ENCODE measurements at regions not wholly inside any gene's neighbourhood (a gene's known extent, or its start where the extent isn't known, plus 50 kb on each side); places are given as distances from the start of the nearest gene placed in this dataset.

DNA sequence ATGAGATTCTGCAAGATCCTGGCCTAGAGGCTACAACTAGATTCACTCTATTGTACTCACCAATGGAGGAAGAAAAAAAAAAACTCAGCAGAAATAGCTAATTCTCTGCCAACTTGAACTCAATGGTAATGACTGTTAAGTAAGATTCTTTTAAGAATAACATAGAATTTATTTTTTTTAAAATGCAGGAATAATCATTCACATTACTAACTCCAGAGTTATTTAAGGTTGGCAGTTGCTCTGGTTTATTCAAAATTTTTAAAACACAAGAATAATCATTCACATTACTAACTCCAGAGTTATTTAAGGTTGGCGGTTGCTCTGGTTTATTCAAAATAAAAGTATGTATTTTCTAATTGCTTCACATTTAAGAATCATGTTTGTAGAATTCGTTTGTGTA lies 1071.9 kb downstream of the IGSF11 start:
- Mint-ChIP-seq H3K9me3 (ENCODE audit: unreplicated experiment) (no peaks in the 10 kb centered on the region), H3K27ac (ENCODE audit: unreplicated experiment) (no peak overlapping the region), H3K4me1 (ENCODE audit: unreplicated experiment) (no peaks in the 10 kb centered on the region), H3K4me3 (ENCODE audit: unreplicated experiment) (no peak overlapping the region), H3K36me3 (ENCODE audit: low read depth, unreplicated experiment) (no peaks in the 10 kb centered on the region), H3K27me3 (ENCODE audit: unreplicated experiment) (no peaks in the 10 kb centered on the region)
- no peak for DNase-seq (ENCODE audit: low spot score)
- TF ChIP-seq, protein P1, sequence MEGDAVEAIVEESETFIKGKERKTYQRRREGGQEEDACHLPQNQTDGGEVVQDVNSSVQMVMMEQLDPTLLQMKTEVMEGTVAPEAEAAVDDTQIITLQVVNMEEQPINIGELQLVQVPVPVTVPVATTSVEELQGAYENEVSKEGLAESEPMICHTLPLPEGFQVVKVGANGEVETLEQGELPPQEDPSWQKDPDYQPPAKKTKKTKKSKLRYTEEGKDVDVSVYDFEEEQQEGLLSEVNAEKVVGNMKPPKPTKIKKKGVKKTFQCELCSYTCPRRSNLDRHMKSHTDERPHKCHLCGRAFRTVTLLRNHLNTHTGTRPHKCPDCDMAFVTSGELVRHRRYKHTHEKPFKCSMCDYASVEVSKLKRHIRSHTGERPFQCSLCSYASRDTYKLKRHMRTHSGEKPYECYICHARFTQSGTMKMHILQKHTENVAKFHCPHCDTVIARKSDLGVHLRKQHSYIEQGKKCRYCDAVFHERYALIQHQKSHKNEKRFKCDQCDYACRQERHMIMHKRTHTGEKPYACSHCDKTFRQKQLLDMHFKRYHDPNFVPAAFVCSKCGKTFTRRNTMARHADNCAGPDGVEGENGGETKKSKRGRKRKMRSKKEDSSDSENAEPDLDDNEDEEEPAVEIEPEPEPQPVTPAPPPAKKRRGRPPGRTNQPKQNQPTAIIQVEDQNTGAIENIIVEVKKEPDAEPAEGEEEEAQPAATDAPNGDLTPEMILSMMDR (IDR thresholded peaks at IDR 0.05; ENCODE audit: unreplicated experiment), result no peak

DNA sequence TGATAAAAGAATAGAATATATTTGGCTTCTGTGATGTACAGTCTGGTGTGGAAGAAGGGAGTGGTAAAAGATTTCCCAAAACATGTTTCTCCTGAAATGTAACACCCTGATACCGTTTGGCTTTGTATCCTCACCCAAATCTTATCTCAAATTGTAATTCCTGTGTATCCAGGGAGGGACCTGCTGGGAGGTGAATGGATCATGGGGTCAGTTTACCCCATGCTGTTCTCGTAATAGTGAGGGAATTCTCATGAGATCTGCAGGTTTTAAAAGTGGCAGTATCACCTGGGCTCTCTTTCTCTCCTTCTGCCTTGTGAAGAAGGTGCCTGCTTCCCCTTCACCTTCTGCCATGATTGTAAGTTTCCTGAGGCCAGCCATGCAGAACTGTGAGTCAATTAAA lies 1070.8 kb downstream of the IGSF11 start:
- Mint-ChIP-seq H3K27me3 (ENCODE audit: unreplicated experiment) (no peaks in the 10 kb centered on the region), H3K4me1 (ENCODE audit: unreplicated experiment) (no peaks in the 10 kb centered on the region), H3K36me3 (ENCODE audit: low read depth, unreplicated experiment) (no peaks in the 10 kb centered on the region), H3K9me3 (ENCODE audit: unreplicated experiment) (no peaks in the 10 kb centered on the region), H3K27ac (ENCODE audit: unreplicated experiment) (no peak overlapping the region), H3K4me3 (ENCODE audit: unreplicated experiment) (no peak overlapping the region)
- DNase-seq (ENCODE audit: low spot score), result no peak
- TF ChIP-seq, protein P1 (IDR thresholded peaks at IDR 0.05; ENCODE audit: unreplicated experiment), result no peak

DNA sequence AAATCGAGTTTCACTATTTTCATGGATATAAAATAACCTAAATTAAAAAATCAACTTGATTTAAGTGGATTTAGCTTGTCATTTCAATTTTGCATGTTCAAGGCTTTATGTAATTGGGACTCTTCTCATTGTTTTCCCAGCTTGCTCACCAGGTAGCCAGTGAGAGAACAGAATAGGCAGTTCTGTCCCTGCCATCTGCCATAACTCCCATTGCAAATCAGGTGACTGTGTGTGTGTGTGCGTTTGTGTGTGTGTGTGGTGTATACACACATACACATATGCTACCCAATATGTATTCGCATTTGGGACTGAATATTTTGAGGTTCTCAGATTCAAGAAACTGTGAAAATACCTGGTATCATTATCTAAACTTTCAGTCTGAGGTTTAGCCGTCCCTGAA lies 1069.8 kb downstream of the IGSF11 start:
- Mint-ChIP-seq H3K36me3 (ENCODE audit: low read depth, unreplicated experiment) (no peaks in the 10 kb centered on the region), H3K27me3 (ENCODE audit: unreplicated experiment) (no peaks in the 10 kb centered on the region), H3K4me3 (ENCODE audit: unreplicated experiment) (no peak overlapping the region), H3K4me1 (ENCODE audit: unreplicated experiment) (no peaks in the 10 kb centered on the region), H3K27ac (ENCODE audit: unreplicated experiment) (no peak overlapping the region), H3K9me3 (ENCODE audit: unreplicated experiment) (no peaks in the 10 kb centered on the region)
- TF ChIP-seq, protein P1 (IDR thresholded peaks at IDR 0.05; ENCODE audit: unreplicated experiment), result no peak
- DNase-seq (ENCODE audit: low spot score), result no peak

DNA sequence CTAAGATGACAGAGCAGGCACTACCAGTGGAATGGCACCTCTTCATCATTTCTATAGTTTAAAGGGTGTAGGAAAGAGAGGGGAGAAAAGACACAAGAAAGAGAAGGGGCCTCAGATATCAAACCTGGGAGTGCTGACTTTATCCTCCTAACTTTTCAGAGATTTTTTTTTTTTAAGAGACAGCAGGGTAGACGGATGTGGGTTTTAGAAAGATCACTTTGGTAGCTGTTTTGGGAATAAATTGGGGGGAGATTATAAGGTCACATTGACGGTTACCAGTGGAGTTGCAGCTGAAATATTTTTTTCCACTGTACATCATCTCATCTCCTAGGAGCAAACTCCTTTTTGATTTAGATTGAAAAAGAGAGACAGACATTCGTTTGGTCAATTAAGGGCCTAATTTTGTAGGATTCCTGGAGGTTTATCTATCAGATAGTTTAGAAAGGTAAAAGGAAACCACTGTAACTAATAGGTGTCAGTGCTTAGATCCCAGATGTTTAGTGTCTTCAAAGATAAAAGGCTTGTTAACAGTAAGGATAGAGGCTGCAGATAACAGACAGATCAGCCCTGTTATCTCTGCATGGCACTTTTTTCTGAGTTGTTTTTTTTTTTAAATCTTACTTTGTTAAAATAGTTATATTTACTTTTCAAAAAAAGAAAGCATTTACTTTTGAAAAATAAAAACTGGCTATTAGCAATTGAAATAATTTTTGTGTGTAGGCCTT lies 1057.0 kb downstream of the IGSF11 start:
- Mint-ChIP-seq H3K4me1 (ENCODE audit: unreplicated experiment) (peaks cover 4% of the 10 kb centered on the region), H3K4me3 (ENCODE audit: unreplicated experiment) (no peak overlapping the region), H3K36me3 (ENCODE audit: low read depth, unreplicated experiment) (no peaks in the 10 kb centered on the region), H3K27me3 (ENCODE audit: unreplicated experiment) (no peaks in the 10 kb centered on the region), H3K27ac (ENCODE audit: unreplicated experiment) (no peak overlapping the region), H3K9me3 (ENCODE audit: unreplicated experiment) (no peaks in the 10 kb centered on the region)
- no peak for DNase-seq (ENCODE audit: low spot score)
- TF ChIP-seq, protein P1 (IDR thresholded peaks at IDR 0.05; ENCODE audit: unreplicated experiment), result no peak

DNA sequence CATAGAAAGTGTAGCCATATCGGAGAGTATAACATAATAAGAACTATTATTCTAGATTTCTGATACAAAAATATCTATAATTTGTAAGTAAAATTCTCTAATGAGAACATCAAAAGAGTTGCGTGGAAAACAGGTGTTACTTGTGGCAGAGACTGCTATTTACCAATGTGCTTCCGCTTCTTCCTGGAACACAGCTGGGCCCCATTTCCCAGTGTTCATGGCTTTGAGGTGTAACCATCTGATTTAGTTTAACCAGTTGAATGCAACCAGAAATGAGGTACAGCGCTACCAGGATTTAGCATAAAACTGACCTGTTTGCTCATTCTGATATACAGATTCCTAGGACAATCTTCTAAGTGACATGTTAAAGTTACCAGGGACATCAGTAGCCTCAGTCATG lies 1055.2 kb downstream of the IGSF11 start:
- TF ChIP-seq, protein P1 (IDR thresholded peaks at IDR 0.05; ENCODE audit: unreplicated experiment), result no peak
- H3K36me3 Mint-ChIP-seq (ENCODE audit: low read depth, unreplicated experiment), result no peaks in the 10 kb centered on the region
- DNase-seq (ENCODE audit: low spot score), result no peak
- no peak overlapping the region for H3K27ac Mint-ChIP-seq (ENCODE audit: unreplicated experiment)
- peaks cover 4% of the 10 kb centered on the region for H3K4me1 Mint-ChIP-seq (ENCODE audit: unreplicated experiment)
- no peaks in the 10 kb centered on the region for H3K27me3 Mint-ChIP-seq (ENCODE audit: unreplicated experiment)
- H3K4me3 Mint-ChIP-seq (ENCODE audit: unreplicated experiment), result no peak overlapping the region
- H3K9me3 Mint-ChIP-seq (ENCODE audit: unreplicated experiment), result no peaks in the 10 kb centered on the region
